Esophagus muscularis mucosa (tissue), 4 donors: ENCODE measurements at regions not wholly inside any gene's neighbourhood (a gene's known extent, or its start where the extent isn't known, plus 50 kb on each side); places are given as distances from the start of the nearest gene placed in this dataset.

Experiments used
- DNase-seq: peaks from one replicate; pipeline ENCODE4 v3.0.0-alpha.2; 2017; ENCODE audit errors: extremely low spot score
- H3K27ac ChIP-seq, 4 donors: fragments of 200-600 bp; sonication (generic); replicated peaks in 1 of 4; 1 replicate in 3 of 4; 2 replicates in 1 of 4; pipeline ENCODE4 v1.5.1; 2016 to 2019; ENCODE audit warnings: mild to moderate bottlenecking in 1 of 4
- H3K27me3 ChIP-seq, 4 donors: fragments of 200-600 bp; sonication (generic); one replicate each; pipeline versions ENCODE4 v1.5.1 to v1.6.0; 2016 to 2019
- H3K36me3 ChIP-seq, 4 donors: fragments of 200-600 bp; sonication (generic); one replicate each; pipeline ENCODE4 v1.5.1; 2016 to 2019
- H3K4me1 ChIP-seq, 4 donors: fragments of 200-600 bp; sonication (generic); one replicate each; pipeline ENCODE4 v1.5.1; 2016 to 2019
- H3K4me3 ChIP-seq, 4 donors: fragments of 200-600 bp; sonication (generic); 1 replicate in 2 of 4; 2 replicates in 2 of 4; pipeline ENCODE4 v1.5.1; 2016 to 2019; ENCODE audit warnings: mild to moderate bottlenecking in 4 of 4, moderate library complexity in 1 of 4
- H3K9me3 ChIP-seq, 4 donors: fragments of 200-600 bp; sonication (generic); 1 replicate in 3 of 4; 2 replicates in 1 of 4; pipeline ENCODE4 v1.5.1; 2016 to 2019
- CTCF ChIP-seq, 3 experiments: fragments of 200-600 bp in 2 of 3; fragments of 450-650 bp in 1 of 3; sonication (generic) in 2 of 3; IDR thresholded peaks; one replicate each; pipeline ENCODE4 v1.5.1; 2017 to 2019; ENCODE audit warnings: antibody characterized with exemption in 3 of 3, mild to moderate bottlenecking in 2 of 3, moderate library complexity in 1 of 3
- EP300 ChIP-seq: sonication (generic); formaldehyde crosslinking; IDR thresholded peaks from one replicate; pipeline ENCODE4 v1.6.1; 2017; ENCODE audit warnings: antibody characterized with exemption
- POLR2A ChIP-seq: fragments of 450-650 bp; IDR thresholded peaks from one replicate; pipeline ENCODE4 v1.6.1; 2017; ENCODE audit warnings: antibody characterized with exemption, moderate library complexity, mild to moderate bottlenecking, low read depth
- POLR2AphosphoS5 ChIP-seq, 2 donors: sonication (generic); formaldehyde crosslinking; IDR thresholded peaks; one replicate each; pipeline ENCODE4 v1.6.1; 2017; ENCODE audit warnings: antibody characterized with exemption in 2 of 2
- WGBS: methylation state at CpG from one replicate; pipeline ENCODE4 v1.1.5; 2018; 5-methylcytosine and 5-hydroxymethylcytosine counted together
- intact Hi-C: fragments of 100-400 bp; cut with DNase I; formaldehyde crosslinking; loops from one replicate; pipeline ENCODE4 v1.15.1; 2023

- Histone ChIP-seq H3K36me3 (no peaks in the 10 kb centered on the region), H3K27me3 (no peaks in the 10 kb centered on the region), H3K4me1 (peaks cover 0 to 8% (median 0%) of the 10 kb centered on the region in 4 donors), H3K9me3 (no peaks in the 10 kb centered on the region), H3K4me3 (no peak overlapping the region), H3K27ac (no peak overlapping the region)
- TF ChIP-seq CTCF (IDR thresholded peaks at IDR 0.05) (no peak), EP300 (no peak), POLR2A (no peak), POLR2AphosphoS5 (IDR thresholded peaks at IDR 0.05) (no peak)
- 90% methylated on average over 8 of the region's 8 CpGs for WGBS
- DNase-seq, result no peak
- intact Hi-C loops, result no loop called here
These were observed 152.0 kb upstream of the EDNRA start for GRCh38 chr4:147328756-147329446.

GRCh38 chr4:147332091-147332490, 148.8 kb upstream of the EDNRA start:
- Histone ChIP-seq H3K36me3 (no peaks in the 10 kb centered on the region), H3K4me3 (no peak overlapping the region), H3K4me1 (peaks cover 0 to 8% (median 0%) of the 10 kb centered on the region in 4 donors), H3K27ac (no peak overlapping the region), H3K27me3 (no peaks in the 10 kb centered on the region), H3K9me3 (no peaks in the 10 kb centered on the region)
- TF ChIP-seq POLR2AphosphoS5 (IDR thresholded peaks at IDR 0.05) (no peak), EP300 (no peak), POLR2A (no peak)
- no peak for DNase-seq
- WGBS, result 68% methylated on average over 1 of the region's 1 CpG
- intact Hi-C loops, result no loop called here

- Histone ChIP-seq H3K27ac (no peak overlapping the region), H3K4me3 (no peak overlapping the region), H3K4me1 (no peaks in the 10 kb centered on the region), H3K9me3 (no peaks in the 10 kb centered on the region), H3K36me3 (no peaks in the 10 kb centered on the region), H3K27me3 (no peaks in the 10 kb centered on the region)
- intact Hi-C loops, result no loop called here
- TF ChIP-seq CTCF (IDR thresholded peaks at IDR 0.05) (no peak), POLR2AphosphoS5 (IDR thresholded peaks at IDR 0.05) (no peak), EP300 (no peak), POLR2A (no peak)
- no peak for DNase-seq
- WGBS, result 38% methylated on average over 1 of the region's 1 CpG
These were observed 146.4 kb upstream of the EDNRA start for GRCh38 chr4:147334478-147334877.

GRCh38 chr4:147335183-147335582, 145.7 kb upstream of the EDNRA start:
- TF ChIP-seq EP300, result no peak
- no peak for TF ChIP-seq CTCF (IDR thresholded peaks at IDR 0.05)
- TF ChIP-seq POLR2AphosphoS5 (IDR thresholded peaks at IDR 0.05), result no peak
- no peak for TF ChIP-seq POLR2A
- Histone ChIP-seq H3K36me3 (no peaks in the 10 kb centered on the region), H3K27ac (no peak overlapping the region), H3K4me1 (peaks cover 0 to 4% (median 0%) of the 10 kb centered on the region in 4 donors), H3K27me3 (no peaks in the 10 kb centered on the region), H3K4me3 (no peak overlapping the region), H3K9me3 (no peaks in the 10 kb centered on the region)
- intact Hi-C loops, result no loop called here
- 89% methylated on average over 1 of the region's 1 CpG for WGBS
- no peak for DNase-seq

- Histone ChIP-seq H3K4me3 (no peak overlapping the region), H3K4me1 (peaks cover 0 to 7% (median 0%) of the 10 kb centered on the region in 4 donors), H3K9me3 (no peaks in the 10 kb centered on the region), H3K27me3 (no peaks in the 10 kb centered on the region), H3K36me3 (no peaks in the 10 kb centered on the region), H3K27ac (no peak overlapping the region)
- TF ChIP-seq POLR2AphosphoS5 (IDR thresholded peaks at IDR 0.05) (no peak), EP300 (no peak)
- no peak for DNase-seq
- WGBS, result 57% methylated on average over 2 of the region's 2 CpGs
- intact Hi-C loops, result no loop called here
These were observed 144.6 kb upstream of the EDNRA start for GRCh38 chr4:147336252-147336651.

- H3K4me1 ChIP-seq, result peaks cover 0 to 7% (median 0%) of the 10 kb centered on the region in 4 donors
- no peaks in the 10 kb centered on the region for H3K36me3 ChIP-seq
- DNase-seq, result no peak
- no peaks in the 10 kb centered on the region for H3K27me3 ChIP-seq
- intact Hi-C loops, result no loop called here
- TF ChIP-seq CTCF (IDR thresholded peaks at IDR 0.05), result no peak
- TF ChIP-seq EP300, result no peak
- no peak for TF ChIP-seq POLR2A
- TF ChIP-seq POLR2AphosphoS5 (IDR thresholded peaks at IDR 0.05), result no peak
- H3K4me3 ChIP-seq, result no peak overlapping the region
- H3K9me3 ChIP-seq, result no peaks in the 10 kb centered on the region
- no peak overlapping the region for H3K27ac ChIP-seq
- WGBS, result 90% methylated on average over 4 of the region's 4 CpGs
These were observed 141.8 kb upstream of the EDNRA start for GRCh38 chr4:147339100-147339499.
